COLO829 (cell line): ENCODE measurements at regions not wholly inside any gene's neighbourhood (a gene's known extent, or its start where the extent isn't known, plus 50 kb on each side); places are given as distances from the start of the nearest gene placed in this dataset.
"Not testable (repeated sequence)": the region's sequence is repeated elsewhere in the genome, so short reads cannot be mapped to it uniquely, and the experiment has no call there.

Experiments used
- DNase-seq: peaks from one replicate; pipeline ENCODE4 v3.0.0; 2012; ENCODE audit warnings: low spot score

- not testable (repeated sequence) for DNase-seq
Observed at GRCh38 chr1:149361310-149361709, 113.5 kb upstream of the NBPF19 start.

GRCh38 chr1:149364188-149364981 lies 110.5 kb upstream of the NBPF19 start:
- DNase-seq = not testable (repeated sequence)

- DNase-seq = not testable (repeated sequence)
Observed at GRCh38 chr1:149366402-149366801, 108.4 kb upstream of the NBPF19 start.

- not testable (repeated sequence) for DNase-seq
Observed at GRCh38 chr1:149367472-149368044, 107.3 kb upstream of the NBPF19 start.

- not testable (repeated sequence) for DNase-seq
Observed at GRCh38 chr1:149368337-149368736, 106.5 kb upstream of the NBPF19 start.

GRCh38 chr1:149369081-149369480 lies 105.8 kb upstream of the NBPF19 start:
- not testable (repeated sequence) for DNase-seq

- not testable (repeated sequence) for DNase-seq
Observed at GRCh38 chr1:149371955-149372354, 102.9 kb upstream of the NBPF19 start.

- not testable (repeated sequence) for DNase-seq
Observed at GRCh38 chr1:149378462-149378861, 96.4 kb upstream of the NBPF19 start.

- not testable (repeated sequence) for DNase-seq
Observed at GRCh38 chr1:149390173-149390926, 84.5 kb upstream of the NBPF19 start.

GRCh38 chr1:149390931-149391330 lies 83.9 kb upstream of the NBPF19 start:
- DNase-seq = not testable (repeated sequence)

- DNase-seq = not testable (repeated sequence)
Observed at GRCh38 chr1:149395802-149396201, 79.0 kb upstream of the NBPF19 start.

- DNase-seq = not testable (repeated sequence)
Observed at GRCh38 chr1:149398527-149398926, 76.3 kb upstream of the NBPF19 start.

- DNase-seq = not testable (repeated sequence)
Observed at GRCh38 chr1:149408404-149408803, 66.4 kb upstream of the NBPF19 start.

- DNase-seq = not testable (repeated sequence)
Observed at GRCh38 chr1:149415373-149415772, 59.5 kb upstream of the NBPF19 start.

GRCh38 chr1:149418782-149419181 lies 56.1 kb upstream of the NBPF19 start:
- not testable (repeated sequence) for DNase-seq

- not testable (repeated sequence) for DNase-seq
Observed at GRCh38 chr1:149423122-149423521, 51.7 kb upstream of the NBPF19 start.
